Glutamatergic neuron (in vitro differentiated cells): ENCODE measurements at regions not wholly inside any gene's neighbourhood (a gene's known extent, or its start where the extent isn't known, plus 50 kb on each side); places are given as distances from the start of the nearest gene placed in this dataset.

ENCODE experiments used
- DNase-seq: peaks from one replicate; pipeline ENCODE4 v3.0.0; 2022
- H3K27ac Mint-ChIP-seq: one replicate; pipeline ENCODE4 v1.8.0; 2020; ENCODE audit warnings: mild to moderate bottlenecking, mixed read lengths, inconsistent platforms; ENCODE audit not compliant: unreplicated experiment
- H3K27me3 Mint-ChIP-seq: one replicate; pipeline ENCODE4 v1.8.0; 2020; ENCODE audit warnings: mild to moderate bottlenecking, moderate library complexity, mixed read lengths, inconsistent platforms; ENCODE audit not compliant: unreplicated experiment
- H3K36me3 Mint-ChIP-seq: one replicate; pipeline ENCODE4 v1.8.0; 2020; ENCODE audit warnings: mild to moderate bottlenecking, mixed read lengths, inconsistent platforms; ENCODE audit not compliant: unreplicated experiment
- H3K4me1 Mint-ChIP-seq: one replicate; pipeline ENCODE4 v1.8.0; 2020; ENCODE audit warnings: mild to moderate bottlenecking, low read depth, mixed read lengths, inconsistent platforms; ENCODE audit not compliant: unreplicated experiment
- H3K4me3 Mint-ChIP-seq: one replicate; pipeline ENCODE4 v1.8.0; 2020; ENCODE audit warnings: mild to moderate bottlenecking, mixed read lengths, inconsistent platforms; ENCODE audit not compliant: unreplicated experiment
- H3K9me3 Mint-ChIP-seq: one replicate; pipeline ENCODE4 v1.8.0; 2020; ENCODE audit warnings: mild to moderate bottlenecking, moderate library complexity, mixed read lengths, inconsistent platforms; ENCODE audit not compliant: unreplicated experiment
- TF ChIP-seq, protein P1 (sequence below): fragments of 200-600 bp; sonication (generic); IDR thresholded peaks from one replicate; pipeline ENCODE4 v1.5.0; 2021; ENCODE audit not compliant: partially characterized antibody, unreplicated experiment

DNA sequence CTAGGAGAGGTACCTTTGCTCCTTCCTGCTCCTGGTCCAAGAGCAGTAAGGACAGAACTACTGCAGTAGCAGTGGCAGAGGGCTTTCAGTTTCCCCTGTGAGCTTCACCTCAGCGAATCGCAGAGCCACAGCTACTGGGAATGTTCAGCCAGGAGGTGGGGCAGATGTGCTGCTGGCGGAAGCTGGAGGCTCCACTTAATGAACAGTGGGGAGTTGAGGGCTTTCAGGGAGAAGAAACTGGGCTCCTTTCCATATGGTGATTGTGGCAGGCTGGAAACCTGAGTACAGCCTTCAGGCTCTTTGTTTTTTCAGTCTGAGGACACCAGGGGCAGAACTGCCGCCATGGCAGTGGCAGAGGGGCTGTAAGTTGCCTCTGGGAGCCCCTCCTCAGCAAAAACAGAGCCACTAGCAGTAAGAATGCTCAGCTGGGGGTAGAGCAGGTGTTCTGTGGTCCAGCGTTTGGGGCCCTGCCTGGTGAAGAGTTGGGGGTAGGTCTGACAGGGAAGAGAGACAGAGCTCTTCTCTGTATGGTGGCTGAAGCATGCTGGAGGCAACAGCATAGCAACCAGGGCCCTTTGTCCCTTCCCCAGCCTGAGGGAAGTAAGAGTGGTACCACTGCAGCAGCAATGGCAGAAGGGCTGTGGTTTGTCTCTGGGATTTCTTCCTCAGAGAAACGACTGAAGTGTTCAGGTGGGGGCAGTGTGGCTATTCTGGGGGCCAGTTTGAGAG lies 106.0 kb upstream of the GRXCR1 start:
- no peak overlapping the region for H3K4me3 Mint-ChIP-seq
- peaks cover 13% of the 10 kb centered on the region for H3K4me1 Mint-ChIP-seq
- H3K27me3 Mint-ChIP-seq = no peaks in the 10 kb centered on the region
- TF ChIP-seq, protein P1, sequence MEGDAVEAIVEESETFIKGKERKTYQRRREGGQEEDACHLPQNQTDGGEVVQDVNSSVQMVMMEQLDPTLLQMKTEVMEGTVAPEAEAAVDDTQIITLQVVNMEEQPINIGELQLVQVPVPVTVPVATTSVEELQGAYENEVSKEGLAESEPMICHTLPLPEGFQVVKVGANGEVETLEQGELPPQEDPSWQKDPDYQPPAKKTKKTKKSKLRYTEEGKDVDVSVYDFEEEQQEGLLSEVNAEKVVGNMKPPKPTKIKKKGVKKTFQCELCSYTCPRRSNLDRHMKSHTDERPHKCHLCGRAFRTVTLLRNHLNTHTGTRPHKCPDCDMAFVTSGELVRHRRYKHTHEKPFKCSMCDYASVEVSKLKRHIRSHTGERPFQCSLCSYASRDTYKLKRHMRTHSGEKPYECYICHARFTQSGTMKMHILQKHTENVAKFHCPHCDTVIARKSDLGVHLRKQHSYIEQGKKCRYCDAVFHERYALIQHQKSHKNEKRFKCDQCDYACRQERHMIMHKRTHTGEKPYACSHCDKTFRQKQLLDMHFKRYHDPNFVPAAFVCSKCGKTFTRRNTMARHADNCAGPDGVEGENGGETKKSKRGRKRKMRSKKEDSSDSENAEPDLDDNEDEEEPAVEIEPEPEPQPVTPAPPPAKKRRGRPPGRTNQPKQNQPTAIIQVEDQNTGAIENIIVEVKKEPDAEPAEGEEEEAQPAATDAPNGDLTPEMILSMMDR = no peak
- H3K27ac Mint-ChIP-seq = peak overlapping the region; percentile 31
- peaks cover 7% of the 10 kb centered on the region for H3K36me3 Mint-ChIP-seq
- DNase-seq = peak; percentile 19
- H3K9me3 Mint-ChIP-seq = peaks cover 1% of the 10 kb centered on the region

DNA sequence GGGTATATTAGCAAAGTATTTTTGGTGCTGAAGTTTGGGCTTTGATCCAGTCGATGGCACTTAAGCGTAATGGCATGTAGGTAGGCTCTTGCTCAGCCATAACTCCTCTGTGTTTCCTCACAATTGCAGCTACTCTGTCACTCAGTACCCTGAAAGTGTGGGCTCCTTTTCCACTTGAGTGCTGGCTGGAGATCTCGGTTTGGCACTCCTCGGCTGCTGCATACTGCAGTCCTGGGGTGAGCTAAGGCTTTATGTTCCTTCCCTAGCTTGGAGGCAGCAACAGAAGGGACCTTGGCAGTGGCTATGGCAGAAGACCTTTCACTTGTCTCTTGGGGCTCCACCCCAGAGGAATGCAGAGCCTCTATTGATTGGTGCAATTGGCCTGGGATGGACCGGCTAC lies 106.7 kb upstream of the GRXCR1 start:
- DNase-seq = no peak
- Mint-ChIP-seq H3K4me3 (no peak overlapping the region), H3K36me3 (peaks cover 7% of the 10 kb centered on the region), H3K27me3 (no peaks in the 10 kb centered on the region), H3K4me1 (peaks cover 13% of the 10 kb centered on the region), H3K9me3 (peaks cover 1% of the 10 kb centered on the region), H3K27ac (peak overlapping the region; percentile 31)
- TF ChIP-seq, protein P1 = no peak

DNA sequence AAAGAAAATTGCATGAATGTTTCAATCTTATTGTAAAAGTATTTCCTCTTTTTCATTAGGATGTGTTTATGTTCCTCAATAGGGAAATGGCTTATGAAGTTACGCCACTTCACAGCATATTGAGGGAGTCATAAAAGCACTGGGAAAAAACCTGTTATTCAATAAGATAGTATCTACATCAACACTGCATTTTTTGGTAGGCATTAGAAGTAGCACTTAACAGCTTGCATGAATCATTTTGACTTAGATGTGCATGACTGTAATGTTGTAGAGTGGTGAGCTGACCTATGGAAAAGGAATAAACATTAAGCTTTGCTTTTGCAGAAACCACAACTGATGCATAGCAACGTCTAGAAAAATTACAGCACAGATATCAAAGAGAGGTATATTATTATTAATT lies 111.2 kb upstream of the GRXCR1 start:
- Mint-ChIP-seq H3K4me1 (peaks cover 10% of the 10 kb centered on the region), H3K27ac (no peak overlapping the region), H3K9me3 (peaks cover 1% of the 10 kb centered on the region), H3K27me3 (no peaks in the 10 kb centered on the region), H3K4me3 (no peak overlapping the region), H3K36me3 (peaks cover 7% of the 10 kb centered on the region)
- TF ChIP-seq, protein P1 = no peak
- DNase-seq = no peak

DNA sequence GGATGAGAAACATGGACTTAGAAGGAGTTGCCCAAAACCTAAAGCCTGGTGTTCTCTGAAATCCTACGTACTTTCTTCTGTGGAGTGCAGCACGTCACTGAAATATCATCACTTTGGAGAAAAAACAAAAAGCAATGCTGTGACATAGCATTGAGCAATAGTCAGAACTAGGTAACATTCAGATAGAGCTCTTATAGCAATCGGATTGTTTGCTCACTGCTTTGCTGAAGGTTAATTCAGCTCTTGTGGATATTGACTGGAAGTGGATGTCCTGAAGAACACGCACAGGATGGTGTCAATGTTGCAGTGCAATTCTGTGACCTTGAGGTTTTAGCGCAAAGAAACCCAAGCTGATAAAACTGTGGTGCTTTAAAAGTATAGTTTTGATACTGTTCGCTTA lies 114.2 kb upstream of the GRXCR1 start:
- TF ChIP-seq, protein P1 = no peak
- H3K27ac Mint-ChIP-seq = no peak overlapping the region
- no peak overlapping the region for H3K4me3 Mint-ChIP-seq

DNA sequence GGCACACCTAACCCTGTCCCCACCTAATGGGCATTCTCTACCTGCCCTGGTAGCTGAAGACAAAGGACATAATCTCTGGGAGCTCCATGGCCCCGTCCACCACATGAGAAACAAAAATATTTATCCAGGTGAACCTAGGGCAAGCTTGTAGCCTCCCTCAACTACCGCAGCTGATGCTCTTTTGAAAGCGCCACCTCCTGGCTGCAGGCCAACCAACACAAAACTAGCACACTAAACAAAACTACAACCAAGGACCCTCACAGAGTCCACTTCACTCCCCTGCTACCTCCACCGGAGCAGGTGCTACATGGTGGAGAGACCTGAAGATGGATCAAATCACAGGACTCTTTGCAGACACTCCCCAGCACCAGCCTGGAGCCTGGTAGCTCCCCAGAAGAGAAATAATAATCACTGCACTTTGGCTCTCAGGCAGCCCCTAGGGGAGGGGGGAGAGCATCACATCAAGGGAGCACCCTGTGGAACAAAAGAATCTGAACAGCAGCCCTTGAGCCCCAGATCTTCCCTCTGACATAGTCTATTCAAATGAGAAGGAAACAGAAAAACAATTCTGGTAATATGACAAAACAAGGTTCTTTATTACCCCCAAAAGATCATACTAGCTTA lies 111.3 kb upstream of the ATP8A1 start:
- DNase-seq = peak; percentile 22
- Mint-ChIP-seq H3K27me3 (peaks cover 6% of the 10 kb centered on the region), H3K36me3 (no peaks in the 10 kb centered on the region)

More for the DNA sequence above, 114.2 kb upstream of the GRXCR1 start:
- Mint-ChIP-seq H3K27me3 (no peaks in the 10 kb centered on the region), H3K36me3 (no peaks in the 10 kb centered on the region), H3K9me3 (no peaks in the 10 kb centered on the region), H3K4me1 (peaks cover 4% of the 10 kb centered on the region)
- DNase-seq = no peak

More for the DNA sequence above, 111.3 kb upstream of the ATP8A1 start:
- H3K27ac Mint-ChIP-seq = no peak overlapping the region
- peaks cover 6% of the 10 kb centered on the region for H3K4me1 Mint-ChIP-seq
- no peak overlapping the region for H3K4me3 Mint-ChIP-seq
- TF ChIP-seq, protein P1 = no peak
- H3K9me3 Mint-ChIP-seq = peaks cover 2% of the 10 kb centered on the region
